NCI-H1930 (cell line): ENCODE measurements at regions not wholly inside any gene's neighbourhood (a gene's known extent, or its start where the extent isn't known, plus 50 kb on each side); places are given as distances from the start of the nearest gene placed in this dataset.
A peak's percentile ranks its signal among the peaks of the same experiment; 100 is the strongest.
"Not testable (repeated sequence)": the region's sequence is repeated elsewhere in the genome, so short reads cannot be mapped to it uniquely, and the experiment has no call there.

ENCODE experiments used
- DNase-seq, 2 experiments: peaks; one replicate each; lab custom pipeline; 2025; lab: John Stamatoyannopoulos, UW

DNA sequence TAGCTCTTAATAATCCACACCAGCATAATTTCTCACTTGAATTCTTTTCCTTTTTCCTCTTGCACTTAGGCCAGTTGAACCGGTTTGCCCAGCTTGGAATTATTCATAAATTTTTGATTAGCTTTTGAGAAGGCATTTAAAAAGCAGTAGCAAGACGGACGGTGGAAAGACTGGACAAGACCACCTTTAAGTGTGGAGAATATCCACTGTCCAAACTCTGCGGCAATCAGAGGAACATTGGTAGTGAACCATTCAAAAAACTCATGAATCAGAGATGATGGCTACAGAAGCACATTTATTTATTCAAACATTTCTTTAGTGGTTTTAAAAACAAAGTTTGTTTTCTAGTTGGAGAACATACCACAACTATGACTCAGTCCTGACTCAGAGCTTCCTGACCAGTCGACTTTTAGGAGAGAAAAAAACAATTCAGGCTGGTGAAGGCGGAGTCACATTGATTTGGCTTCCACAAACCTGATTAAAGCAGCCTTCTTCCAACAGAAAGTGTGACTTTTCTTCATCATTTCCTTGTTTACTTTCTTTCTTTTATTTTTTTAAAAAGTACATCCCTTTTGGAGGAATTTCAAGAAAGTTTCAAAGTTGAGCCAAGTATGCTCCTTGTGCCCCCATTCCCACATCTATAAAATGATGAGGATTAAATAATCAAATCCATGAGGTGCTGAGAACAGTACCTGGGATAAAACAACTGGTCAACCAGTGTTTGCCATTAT lies 128.8 kb downstream of the ADSS2 start:
- no peak for DNase-seq

DNA sequence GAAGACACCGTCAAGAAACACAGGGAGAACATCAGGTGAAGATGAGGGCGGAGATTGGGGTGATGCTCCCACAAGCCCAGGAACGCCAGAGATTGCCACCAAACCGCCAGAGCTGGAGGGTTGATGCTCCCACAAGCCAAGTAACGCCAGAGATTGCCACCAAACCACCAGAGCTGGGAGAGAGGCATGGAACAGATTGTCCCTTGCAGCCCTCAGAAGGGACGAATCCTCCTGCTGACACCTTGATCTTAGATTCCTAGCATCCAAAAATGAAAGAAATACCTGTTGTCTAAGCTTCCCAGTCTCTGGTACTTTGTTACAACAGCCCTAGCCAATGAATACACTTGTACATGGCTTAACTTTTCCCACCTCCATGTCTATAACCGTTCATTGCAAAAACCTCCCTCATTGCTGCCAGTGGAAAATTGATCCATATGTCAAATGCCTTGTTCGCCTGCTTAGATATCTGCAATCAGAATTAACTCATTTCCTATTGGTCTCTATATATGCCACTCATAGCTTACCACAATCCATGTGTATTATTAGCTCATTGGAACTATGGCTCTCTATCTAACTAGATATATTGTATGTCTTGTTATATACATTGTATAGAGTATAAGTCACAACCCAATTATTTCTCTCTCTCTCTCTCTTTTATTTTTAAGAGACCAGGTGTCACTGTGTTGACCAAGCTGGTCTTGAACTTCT lies 127.4 kb downstream of the ADSS2 start:
- no peak for DNase-seq

DNA sequence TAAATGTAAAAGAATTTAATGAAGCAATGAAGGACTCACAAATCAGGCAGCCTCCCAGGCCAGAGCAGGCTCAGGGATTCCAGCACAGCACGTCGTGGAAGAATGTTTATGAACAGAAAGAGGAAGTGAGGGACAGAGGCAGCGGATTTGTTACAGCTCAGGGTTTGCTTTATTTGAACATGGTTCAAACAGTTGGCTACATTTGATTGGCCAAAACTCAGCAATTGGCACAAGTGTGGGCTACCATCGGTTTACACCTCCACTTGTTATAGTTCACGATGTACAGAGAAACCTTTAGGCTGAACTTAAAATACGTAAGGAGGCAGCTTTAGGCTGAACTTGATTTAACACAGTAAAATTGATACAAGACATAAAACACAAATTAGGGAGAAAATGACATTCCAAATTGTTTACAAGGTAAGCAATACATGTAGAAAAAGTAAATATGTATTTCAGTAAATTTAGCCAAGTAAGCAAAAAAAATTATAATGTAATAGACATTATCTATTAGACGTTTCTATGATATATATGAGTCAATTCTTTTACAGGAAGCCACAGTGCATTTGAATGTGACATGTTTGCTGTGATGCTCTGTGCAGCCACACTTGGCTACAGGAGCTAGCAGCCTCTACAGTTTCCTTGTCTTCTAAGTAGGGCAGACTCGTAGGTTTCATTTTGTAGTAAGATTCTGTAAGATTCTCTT lies 126.5 kb downstream of the ADSS2 start:
- DNase-seq, result no peak

DNA sequence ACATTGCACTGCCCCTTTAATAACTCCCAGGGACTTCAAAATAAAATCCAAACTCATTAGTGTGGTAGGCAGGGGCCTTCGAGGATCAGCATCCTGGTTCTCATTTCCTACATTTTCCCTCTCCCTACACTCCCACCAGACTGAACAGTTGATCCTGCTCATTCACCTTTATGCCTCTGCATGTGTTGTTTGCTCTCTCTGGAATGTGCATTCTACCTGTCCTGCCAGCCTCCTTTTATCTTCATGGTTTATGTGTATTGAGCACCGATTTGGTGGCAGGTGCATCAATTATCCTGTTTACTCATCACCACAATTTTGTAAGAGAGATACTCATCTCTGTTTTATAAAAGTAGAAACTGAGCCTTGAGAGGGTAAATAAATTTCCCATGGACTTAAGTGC lies 125.0 kb downstream of the ADSS2 start:
- DNase-seq, result peak; percentile 87

DNA sequence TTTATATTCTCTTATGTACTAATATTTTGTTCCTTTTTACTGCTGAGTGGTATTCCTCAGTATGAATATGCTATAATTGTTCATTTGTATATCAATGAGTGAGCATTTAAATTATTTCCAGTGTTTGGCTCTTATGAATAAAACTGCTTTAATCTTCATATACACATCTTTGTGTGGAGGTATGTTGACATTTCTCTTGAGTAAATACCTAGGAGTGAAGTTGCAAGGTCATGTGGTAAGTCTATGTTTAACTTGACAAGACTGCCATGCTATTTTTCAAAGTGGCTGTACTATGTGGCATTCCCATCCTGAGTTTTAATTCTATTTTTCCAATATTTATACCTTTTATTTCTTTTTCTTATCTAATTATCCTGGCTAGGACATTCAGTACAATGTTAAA lies 124.2 kb downstream of the ADSS2 start:
- peak in 1 of 2 experiments; percentile 58 for DNase-seq

DNA sequence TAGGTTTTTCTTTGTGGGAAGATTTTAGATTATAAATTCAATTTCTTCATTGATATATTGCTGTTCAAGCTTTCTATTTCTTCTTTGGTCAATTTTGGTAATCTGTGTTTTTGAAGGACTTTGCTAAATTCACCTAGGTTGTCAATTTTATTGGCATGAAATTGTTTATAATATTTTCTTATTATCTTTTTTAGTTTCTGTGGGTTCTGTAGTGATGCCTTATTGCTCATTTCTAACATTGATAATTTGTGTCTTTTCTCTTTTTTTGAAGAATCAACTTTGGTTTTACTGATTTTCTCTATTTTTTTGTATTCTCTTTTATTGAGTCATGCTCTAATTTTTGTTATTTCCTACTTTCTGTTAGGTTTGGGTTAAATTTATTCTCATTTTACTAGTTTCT lies 123.2 kb downstream of the ADSS2 start:
- no peak for DNase-seq

DNA sequence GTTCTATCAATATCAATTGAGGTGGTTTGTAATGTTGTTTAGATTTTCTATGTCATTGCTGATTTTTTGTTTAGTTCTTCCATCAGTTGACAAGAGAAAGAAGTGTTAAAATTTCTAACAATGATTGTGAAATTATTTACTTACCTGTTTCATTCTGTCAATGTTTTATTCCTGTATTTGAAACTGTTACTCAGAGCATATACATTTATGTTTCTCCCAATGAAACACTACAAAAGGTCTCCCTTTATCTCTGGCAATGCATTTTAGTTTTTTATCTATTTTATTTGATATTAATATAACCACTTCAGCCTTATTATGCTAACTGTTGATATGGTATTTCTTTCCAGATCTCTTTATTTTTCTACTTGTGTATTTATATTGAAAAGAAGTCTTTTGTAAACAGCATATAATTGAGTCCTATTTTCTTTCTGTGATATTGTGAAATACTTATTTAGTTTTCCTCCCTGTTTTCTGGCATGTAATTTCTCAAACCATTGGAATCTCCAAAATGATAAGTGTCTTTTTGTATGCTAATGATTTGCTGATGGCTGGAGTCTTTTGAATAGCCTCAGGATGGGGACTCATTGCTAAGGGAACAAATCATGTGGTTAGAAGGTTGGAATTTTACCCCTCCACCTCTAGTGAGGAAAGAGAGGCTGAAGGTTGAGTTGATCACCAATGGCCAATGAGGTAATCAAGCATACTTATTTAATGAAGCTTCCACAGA lies 122.0 kb downstream of the ADSS2 start:
- no peak for DNase-seq

DNA sequence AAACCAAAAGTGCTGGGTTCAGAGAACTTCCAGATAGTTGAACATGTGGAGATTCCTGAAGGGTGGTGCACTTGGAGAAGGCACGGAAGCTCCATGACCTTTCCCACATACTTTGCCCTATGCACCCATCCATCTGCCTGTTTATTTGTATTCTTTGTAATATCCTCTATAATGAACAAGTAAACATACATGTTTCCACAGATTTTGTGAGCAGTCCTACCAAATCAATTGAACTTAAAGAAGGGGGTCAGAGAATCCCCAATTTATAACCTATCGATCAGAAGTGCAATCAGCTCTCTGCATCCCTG lies 121.4 kb downstream of the ADSS2 start:
- no peak for DNase-seq

DNA sequence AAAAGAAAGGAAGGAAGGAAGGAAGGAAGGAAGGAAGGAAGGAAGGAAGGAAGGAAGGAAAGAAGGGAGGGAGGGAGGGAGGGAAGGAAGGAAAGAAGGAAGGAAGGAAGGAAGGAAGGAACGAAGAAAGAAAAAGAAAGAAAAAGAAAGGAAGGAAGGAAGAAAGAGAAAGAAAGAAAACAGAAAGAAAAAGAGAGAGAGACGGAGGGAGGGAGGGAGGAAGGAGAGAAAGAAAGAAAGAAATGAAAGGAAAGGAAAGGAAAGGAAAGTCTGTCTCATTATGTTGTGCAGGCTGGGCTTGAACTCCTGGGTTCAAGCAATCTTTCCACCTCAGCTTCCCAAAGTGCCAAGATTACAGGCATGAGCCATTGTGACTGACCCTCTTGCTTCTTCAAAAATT lies 118.9 kb downstream of the ADSS2 start:
- not testable (repeated sequence) for DNase-seq

DNA sequence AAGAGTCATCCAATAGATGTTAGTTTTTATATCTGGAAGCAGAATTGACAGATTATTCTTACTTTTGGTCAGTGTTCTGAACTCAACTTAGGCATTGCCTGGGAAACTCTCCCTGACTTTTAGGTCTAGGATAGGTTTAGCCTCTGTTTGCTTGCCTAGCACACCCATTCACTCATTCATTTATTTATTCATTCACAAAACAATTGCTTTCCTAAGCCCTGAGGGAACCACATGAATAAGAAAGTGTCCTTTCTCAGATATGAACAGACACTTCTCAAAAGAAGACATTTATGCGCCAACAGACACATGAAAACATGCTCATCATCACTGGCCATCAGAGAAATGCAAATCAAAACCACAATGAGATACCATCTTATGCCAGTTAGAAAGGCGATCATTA lies 117.4 kb downstream of the ADSS2 start:
- not testable (repeated sequence) for DNase-seq

DNA sequence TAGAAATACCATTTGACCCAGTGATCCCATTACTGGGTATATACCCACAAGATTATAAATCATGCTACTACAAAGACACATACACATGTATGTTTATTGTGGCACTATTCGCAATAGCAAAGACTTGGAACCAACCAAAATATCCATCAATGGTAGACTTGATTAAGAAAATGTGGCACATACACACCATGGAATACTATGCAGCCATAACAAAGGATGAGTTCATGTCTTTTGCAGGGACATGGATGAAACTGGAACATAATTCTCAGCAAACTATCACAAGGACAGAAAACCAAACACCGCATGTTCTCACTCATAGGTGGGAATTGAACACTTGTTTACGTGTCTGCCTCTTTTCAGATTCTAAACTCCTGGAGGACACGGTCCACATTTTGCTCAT lies 116.9 kb downstream of the ADSS2 start:
- DNase-seq, result not testable (repeated sequence)

DNA sequence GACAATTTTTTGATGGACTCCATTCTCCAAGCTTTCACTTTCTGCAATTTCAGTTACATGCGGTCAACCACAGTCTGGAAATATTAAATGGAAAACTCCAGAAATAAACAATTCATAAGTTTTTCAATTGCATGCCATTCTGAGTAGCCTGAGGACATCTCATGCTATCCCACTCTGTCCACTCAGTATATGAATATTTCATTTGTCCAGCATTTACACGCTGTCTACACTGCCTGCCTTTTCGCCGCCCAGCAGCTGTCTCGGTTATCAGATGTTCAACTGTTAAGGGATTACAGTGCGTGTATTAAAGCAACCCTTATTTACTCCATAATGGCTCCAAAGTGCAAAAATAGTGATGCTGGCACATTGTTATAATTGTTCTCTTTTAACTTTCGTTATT lies 116.3 kb downstream of the ADSS2 start:
- DNase-seq, result no peak

DNA sequence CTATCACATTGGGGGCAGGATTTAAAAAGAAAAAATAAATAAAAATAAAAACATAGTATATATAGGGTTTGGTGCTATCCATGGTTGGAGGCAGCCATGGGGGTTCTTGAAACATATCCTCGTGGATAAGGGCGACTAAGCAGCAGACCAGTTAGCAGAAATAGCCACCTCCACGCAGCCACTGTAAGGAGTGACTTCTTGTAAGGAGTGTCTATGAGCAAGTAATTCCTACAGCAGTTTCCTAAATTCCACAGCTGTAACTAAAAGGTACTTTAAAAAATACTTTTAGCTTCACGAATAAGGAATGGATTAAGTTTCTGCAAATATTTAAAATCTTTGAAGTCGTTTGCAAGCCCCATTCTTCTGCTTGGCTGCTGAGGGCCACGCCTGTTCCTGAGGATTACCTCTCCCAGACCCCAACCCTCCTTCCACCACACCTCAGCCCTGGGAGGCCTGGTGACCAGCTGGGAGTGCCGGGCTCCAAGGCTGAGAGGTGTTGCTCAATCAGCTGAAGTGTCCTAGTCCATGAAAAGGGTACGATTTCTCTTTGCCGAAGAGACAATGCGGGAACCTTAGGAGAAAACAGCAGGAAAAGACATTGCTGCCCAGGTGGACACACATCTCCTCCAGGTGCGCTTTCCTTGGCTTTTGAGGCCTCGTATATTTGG lies 115.3 kb downstream of the ADSS2 start:
- no peak for DNase-seq

DNA sequence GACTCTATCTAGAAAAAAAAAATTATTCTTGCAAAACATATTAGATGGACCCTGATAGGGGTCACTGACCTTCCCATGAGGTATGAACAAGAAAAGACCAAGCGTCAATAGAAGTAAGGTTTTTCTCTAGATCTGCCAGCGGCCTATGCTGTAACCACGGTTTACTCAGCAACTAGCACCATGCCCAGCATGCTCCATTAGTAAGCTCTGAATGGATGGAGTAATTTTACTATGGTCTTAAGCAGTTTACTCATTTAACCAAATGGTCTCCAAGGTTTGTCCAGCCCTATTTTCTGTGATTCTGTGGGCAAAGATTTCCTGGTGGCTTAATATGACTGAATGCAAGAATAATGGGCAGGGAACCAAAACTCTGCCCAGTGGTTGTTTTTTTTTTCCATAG lies 113.9 kb downstream of the ADSS2 start:
- DNase-seq, result no peak

DNA sequence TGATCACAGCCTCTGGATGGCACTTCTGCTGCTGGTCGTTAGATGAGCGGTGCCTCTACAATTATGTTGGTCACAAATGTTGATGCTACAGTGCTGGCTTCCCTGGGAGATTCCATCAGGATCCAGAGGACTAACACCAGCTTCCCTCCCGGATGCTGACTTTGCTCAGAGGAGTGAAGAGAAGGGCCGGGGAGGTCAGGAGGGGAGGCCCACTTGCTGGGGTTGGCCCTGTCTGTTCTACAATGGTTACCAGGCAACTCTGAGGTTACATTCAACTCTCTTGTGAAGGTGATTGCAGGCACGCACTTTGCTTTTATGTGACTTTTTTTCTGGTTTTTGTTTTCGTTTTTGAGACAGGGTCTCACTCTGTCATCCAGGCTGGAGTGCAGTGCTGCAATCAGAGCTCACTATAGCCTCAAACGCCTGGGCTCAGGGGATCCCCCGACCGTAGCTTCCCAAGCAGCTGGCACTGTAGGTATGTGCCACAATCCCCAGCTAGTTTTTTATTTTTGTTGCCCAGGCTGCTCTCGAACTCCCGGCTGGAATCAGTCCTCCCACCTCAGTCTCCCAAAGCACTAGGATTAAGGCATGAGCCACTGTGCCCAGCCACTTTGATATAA lies 112.5 kb downstream of the ADSS2 start:
- no peak for DNase-seq

DNA sequence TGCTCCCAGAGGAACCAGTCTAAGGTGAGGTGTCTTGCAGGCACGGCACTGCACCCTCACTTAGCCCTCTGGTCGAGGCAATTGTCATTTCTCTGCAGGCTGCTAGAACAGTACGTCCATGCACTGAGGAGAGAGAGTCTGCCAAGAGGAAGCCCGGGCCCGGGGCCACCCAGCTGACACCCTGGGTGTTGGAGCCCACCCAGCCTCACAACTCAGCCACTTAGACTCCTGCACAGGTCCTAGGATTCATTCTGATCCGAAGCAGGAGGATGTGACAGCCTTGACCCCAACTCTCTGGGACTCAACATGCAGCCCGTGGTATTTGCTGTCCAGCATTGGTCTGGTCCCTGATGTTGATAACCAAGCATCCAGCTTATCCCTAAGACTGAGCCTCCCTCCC lies 111.9 kb downstream of the ADSS2 start:
- no peak for DNase-seq

DNA sequence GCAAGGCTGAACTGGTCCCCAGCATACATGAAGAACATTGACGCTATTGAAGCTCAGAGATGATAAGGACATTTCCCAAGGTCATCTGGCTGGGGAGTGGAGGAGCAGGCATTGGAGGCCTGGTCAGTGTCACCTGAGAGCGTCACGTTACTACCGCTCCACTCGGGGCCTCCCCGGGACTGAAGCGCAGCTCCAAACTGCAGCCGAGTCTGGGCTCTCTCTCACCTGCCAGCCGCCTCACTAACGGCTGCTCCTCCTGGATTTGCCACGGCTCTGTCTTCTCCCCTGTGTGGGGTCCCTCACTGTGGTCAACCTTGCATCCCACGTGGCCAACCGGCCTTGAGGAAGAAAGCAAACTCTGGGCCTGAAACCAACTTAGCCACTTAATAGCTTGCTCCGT lies 111.3 kb downstream of the ADSS2 start:
- no peak for DNase-seq

DNA sequence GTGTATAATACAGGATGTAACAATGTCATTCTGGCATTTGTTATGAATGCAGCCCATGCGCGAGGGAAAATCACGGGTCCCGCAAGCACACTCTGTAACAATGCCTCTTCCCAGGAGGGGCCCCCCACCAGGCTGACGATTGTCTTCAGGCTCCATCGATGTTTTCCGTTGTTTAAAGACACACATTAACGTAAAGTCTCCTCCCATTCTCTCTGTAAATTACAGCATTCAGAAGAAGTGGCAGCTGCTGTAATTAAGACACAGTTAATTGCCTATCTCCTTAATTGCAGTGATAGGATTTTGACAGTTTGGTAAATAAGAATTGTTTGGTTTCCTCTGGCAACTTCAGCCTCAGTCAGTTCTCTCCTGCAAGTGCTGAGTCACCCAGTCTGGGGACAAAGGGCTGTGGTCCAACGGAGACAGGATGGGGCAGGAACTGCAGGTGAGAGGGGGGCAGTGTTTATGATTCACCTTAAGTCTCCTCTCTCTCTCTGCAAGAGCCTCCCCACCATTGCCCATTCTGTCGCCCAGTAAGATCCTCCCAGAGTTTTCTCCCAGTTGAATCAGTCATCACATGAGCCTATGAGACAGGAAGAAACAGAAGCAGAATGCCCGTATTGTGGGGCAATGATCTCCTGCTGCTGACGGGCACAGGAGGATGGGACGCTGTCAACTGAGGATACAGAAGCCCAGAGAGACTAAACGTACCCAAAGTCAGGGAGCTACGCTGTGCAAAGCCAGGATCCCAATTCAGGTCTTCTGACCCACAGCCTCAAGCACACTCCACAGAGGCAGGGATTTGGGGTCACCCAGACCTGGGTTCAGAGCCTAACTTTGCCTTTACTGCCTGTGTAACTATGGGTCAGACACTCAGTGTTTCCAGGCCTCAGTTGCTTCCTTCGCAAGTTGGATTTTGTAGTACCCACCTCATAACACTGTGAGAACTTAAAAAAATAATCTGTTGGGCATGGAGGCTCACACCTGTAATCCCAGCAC lies 110.0 kb downstream of the ADSS2 start:
- peak; percentile 68 to 73 for DNase-seq

DNA sequence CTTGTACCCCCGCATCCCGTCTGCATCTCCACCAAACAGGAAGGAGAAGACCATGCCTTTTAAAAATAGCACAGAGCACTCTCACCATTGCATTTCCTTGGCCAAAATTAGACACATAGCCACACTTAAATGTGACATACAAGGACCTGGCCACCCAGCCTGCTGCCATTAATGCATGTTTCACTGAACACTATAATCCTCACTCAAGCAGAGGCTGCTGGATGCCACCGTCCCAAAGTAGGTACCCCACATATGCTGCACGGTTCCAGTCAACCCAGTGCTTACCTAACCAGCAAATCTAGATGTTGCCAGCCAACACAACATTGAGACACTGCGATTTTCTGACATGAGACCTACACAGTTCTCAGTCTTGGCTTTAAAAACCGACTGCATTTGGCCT lies 107.7 kb downstream of the ADSS2 start:
- no peak for DNase-seq

DNA sequence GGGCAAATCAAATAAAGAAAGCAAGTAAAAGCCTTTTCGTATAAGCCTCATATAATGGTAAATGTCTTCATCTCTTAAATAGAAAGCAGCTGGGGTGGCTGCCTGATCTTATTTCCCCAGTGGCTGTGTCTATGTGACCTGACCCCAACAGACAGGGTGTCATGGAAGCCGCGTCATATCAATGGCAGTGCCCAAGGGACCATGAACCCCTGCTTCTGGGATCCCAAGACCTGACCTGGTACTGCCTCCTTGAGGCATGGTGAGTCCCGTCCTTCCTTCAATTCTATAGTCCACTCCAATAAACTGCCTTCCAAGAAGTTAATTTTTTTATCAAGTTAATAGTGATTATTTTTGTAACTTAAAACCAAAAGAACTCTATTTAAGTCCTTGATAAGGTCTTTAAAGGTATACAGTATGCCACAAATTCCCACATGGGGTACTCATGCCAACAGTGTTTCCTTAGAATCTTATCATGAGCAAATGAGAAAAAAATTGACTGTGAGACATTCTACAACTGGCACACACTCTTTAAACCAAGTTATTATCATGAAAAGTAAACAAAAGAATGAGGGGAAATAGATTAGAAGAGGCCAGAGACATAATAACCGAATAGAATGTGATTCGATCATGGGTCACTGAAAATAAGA lies 104.6 kb downstream of the ADSS2 start:
- no peak for DNase-seq
